ENCODE measurements at regions not wholly inside any gene's neighbourhood (a gene's known extent, or its start where the extent isn't known, plus 50 kb on each side); places are given as distances from the start of the nearest gene placed in this dataset.

GRCh38 chr6:167580619-167580911 lies 246.1 kb upstream of the AFDN start:
- DNase-seq (ENCODE audit: low spot score) = no peak

DNA sequence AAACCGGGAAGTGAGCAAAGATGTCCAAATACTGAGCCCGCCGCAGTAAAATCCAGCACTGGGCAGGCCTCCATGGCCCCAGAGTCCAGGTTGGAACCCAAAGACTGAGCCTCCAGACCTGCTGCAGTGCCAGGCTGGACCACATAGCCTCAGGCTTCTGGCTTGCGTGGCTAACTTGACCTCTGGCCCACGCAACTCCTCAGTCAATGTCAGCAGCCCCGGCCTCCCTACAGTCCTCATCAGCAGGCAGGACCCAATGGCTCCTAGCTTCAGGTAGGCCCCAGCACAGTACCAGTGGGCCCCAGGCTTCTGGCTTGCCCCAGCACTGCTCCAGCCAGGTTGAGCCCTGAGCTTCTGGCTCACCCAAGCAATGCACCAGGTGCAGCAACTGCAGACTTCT lies 245.1 kb upstream of the AFDN start:
- DNase-seq (ENCODE audit: low spot score) = no peak

DNA sequence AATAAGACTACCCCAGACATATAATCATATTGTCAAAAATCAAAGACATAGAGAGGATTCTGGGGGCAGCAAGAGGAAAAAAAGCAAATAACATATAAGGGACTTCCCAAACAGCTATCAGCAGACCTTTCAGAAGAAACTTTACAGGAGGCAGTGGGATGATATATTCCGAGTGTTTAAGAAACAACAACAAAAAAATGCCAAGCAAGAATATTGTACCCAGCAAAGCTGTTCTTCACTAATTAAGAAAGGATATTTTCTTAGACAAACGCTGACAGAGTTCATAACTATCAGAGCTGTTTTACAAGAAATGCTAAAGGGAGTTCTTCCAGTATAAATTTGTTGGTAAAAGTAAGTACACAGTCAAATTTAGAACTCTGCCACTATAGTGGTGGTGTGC lies 243.3 kb upstream of the AFDN start:
- no peak for DNase-seq (ENCODE audit: low spot score)

DNA sequence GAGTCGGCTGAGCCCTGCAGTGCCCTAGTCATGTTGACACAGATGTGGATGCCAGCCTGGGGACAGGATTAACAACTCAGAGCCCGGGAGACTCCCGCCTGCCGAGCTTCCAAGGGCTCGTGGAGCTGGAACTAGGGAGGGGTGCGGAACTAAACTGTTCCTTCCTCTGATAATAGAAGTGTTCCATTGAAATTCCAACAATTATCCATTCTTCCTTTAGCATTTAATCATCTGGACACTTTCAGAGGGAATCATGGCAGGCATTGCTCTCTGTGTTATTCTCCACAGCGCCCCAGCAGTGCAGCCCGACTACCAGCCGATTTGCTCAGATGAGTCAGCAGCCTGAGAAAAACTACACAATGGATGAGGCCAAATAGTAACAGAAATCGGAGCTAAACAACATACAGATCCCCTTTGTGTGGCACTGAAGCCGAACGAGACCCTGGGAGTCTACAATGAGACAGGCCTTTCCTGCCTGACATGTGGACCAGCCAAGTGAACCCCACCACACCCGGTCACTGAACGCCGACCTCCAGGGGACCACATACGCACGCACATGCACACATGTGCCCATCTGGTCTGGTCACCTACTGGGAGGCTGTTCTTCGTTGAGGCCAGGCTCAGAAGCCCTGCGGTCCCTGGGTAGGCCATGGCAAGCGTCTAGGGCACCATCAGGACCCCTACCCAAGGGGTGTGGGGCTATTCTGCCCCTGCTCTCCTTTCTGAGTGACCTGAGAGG lies 238.4 kb upstream of the AFDN start:
- no peak for DNase-seq (ENCODE audit: low spot score)

- no peak for DNase-seq (ENCODE audit: low spot score)
Measured at GRCh38 chr6:167588920-167589614, 237.6 kb upstream of the AFDN start.

DNA sequence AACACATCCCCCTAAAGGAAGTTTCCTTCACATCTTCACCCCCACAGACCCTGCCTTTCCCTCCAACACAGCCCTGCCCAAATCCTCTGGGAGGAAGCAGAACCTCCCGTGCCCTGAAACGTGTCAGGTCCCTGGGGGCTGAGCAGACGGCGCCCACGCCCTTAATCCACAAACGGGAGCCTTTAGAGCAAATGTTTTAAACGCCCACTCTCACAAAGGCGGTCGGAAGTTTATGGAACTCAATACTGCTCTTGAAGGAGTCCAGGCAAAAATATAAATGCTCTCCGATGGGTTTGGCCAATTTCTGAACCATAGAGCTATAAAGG lies 237.1 kb upstream of the AFDN start:
- DNase-seq (ENCODE audit: low spot score) = no peak

- DNase-seq (ENCODE audit: low spot score) = no peak
Measured at GRCh38 chr6:167590193-167590592, 236.5 kb upstream of the AFDN start.

All from HuH-7 (cell line).